ENCODE measurements at regions not wholly inside any gene's neighbourhood (a gene's known extent, or its start where the extent isn't known, plus 50 kb on each side); places are given as distances from the start of the nearest gene placed in this dataset.
"Not testable (repeated sequence)": the region's sequence is repeated elsewhere in the genome, so short reads cannot be mapped to it uniquely, and the experiment has no call there.

GRCh38 chr7:51839130-51839529 lies 522.5 kb upstream of the COBL start:
- H3K27me3 ChIP-seq (ENCODE audit: low read depth, low read length); H3K9me3 ChIP-seq (ENCODE audit: control insufficient read depth in 1 of 2, low read length in 2 of 2); H3K4me1 ChIP-seq (ENCODE audit: control insufficient read depth in 1 of 2, insufficient read depth in 2 of 2, low read length in 2 of 2); H3K36me3 ChIP-seq (ENCODE audit: control insufficient read depth in 1 of 2, insufficient read depth in 2 of 2, low read length in 2 of 2); H3K4me3 ChIP-seq (ENCODE audit: low read depth in 1 of 2, low read length in 2 of 2); H3K27ac ChIP-seq (ENCODE audit: low read length): not testable (repeated sequence)

- Histone ChIP-seq H3K27ac (ENCODE audit: low read length) (no peak overlapping the region), H3K4me1 (ENCODE audit: control insufficient read depth in 1 of 2, insufficient read depth in 2 of 2, low read length in 2 of 2) (no peaks in the 10 kb centered on the region), H3K4me3 (ENCODE audit: low read depth in 1 of 2, low read length in 2 of 2) (no peak overlapping the region), H3K9me3 (ENCODE audit: control insufficient read depth in 1 of 2, low read length in 2 of 2) (no peaks in the 10 kb centered on the region), H3K27me3 (ENCODE audit: low read depth, low read length) (no peaks in the 10 kb centered on the region), H3K36me3 (ENCODE audit: control insufficient read depth in 1 of 2, insufficient read depth in 2 of 2, low read length in 2 of 2) (no peaks in the 10 kb centered on the region)
These were observed 511.0 kb upstream of the COBL start for GRCh38 chr7:51827631-51828030.

- no peaks in the 10 kb centered on the region for H3K27me3 ChIP-seq (ENCODE audit: low read depth, low read length)
- H3K4me1 ChIP-seq (ENCODE audit: control insufficient read depth in 1 of 2, insufficient read depth in 2 of 2, low read length in 2 of 2): no peaks in the 10 kb centered on the region
- no peaks in the 10 kb centered on the region for H3K9me3 ChIP-seq (ENCODE audit: control insufficient read depth in 1 of 2, low read length in 2 of 2)
- no peaks in the 10 kb centered on the region for H3K36me3 ChIP-seq (ENCODE audit: control insufficient read depth in 1 of 2, insufficient read depth in 2 of 2, low read length in 2 of 2)
- H3K4me3 ChIP-seq (ENCODE audit: low read depth in 1 of 2, low read length in 2 of 2): no peak overlapping the region
- no peak overlapping the region for H3K27ac ChIP-seq (ENCODE audit: low read length)
These were observed 507.4 kb upstream of the COBL start for GRCh38 chr7:51824050-51824449.

GRCh38 chr7:51823437-51823836 lies 506.8 kb upstream of the COBL start:
- Histone ChIP-seq H3K36me3 (ENCODE audit: control insufficient read depth in 1 of 2, insufficient read depth in 2 of 2, low read length in 2 of 2) (no peaks in the 10 kb centered on the region), H3K27me3 (ENCODE audit: low read depth, low read length) (no peaks in the 10 kb centered on the region), H3K27ac (ENCODE audit: low read length) (no peak overlapping the region), H3K4me3 (ENCODE audit: low read depth in 1 of 2, low read length in 2 of 2) (no peak overlapping the region), H3K4me1 (ENCODE audit: control insufficient read depth in 1 of 2, insufficient read depth in 2 of 2, low read length in 2 of 2) (no peaks in the 10 kb centered on the region), H3K9me3 (ENCODE audit: control insufficient read depth in 1 of 2, low read length in 2 of 2) (no peaks in the 10 kb centered on the region)

- H3K27ac ChIP-seq (ENCODE audit: low read length): no peak overlapping the region
- peaks cover 0 to 2% of the 10 kb centered on the region in 2 donors for H3K9me3 ChIP-seq (ENCODE audit: control insufficient read depth in 1 of 2, low read length in 2 of 2)
- H3K4me1 ChIP-seq (ENCODE audit: control insufficient read depth in 1 of 2, insufficient read depth in 2 of 2, low read length in 2 of 2): no peaks in the 10 kb centered on the region
- no peaks in the 10 kb centered on the region for H3K36me3 ChIP-seq (ENCODE audit: control insufficient read depth in 1 of 2, insufficient read depth in 2 of 2, low read length in 2 of 2)
- no peak overlapping the region for H3K4me3 ChIP-seq (ENCODE audit: low read depth in 1 of 2, low read length in 2 of 2)
- no peaks in the 10 kb centered on the region for H3K27me3 ChIP-seq (ENCODE audit: low read depth, low read length)
These were observed 501.2 kb upstream of the COBL start for GRCh38 chr7:51817694-51818225.

- not testable (repeated sequence) for H3K27me3 ChIP-seq (ENCODE audit: low read depth, low read length); H3K9me3 ChIP-seq (ENCODE audit: control insufficient read depth in 1 of 2, low read length in 2 of 2); H3K4me1 ChIP-seq (ENCODE audit: control insufficient read depth in 1 of 2, insufficient read depth in 2 of 2, low read length in 2 of 2); H3K27ac ChIP-seq (ENCODE audit: low read length); H3K4me3 ChIP-seq (ENCODE audit: low read depth in 1 of 2, low read length in 2 of 2); H3K36me3 ChIP-seq (ENCODE audit: control insufficient read depth in 1 of 2, insufficient read depth in 2 of 2, low read length in 2 of 2)
These were observed 489.3 kb upstream of the COBL start for GRCh38 chr7:51805783-51806431.

GRCh38 chr7:51802718-51803117 lies 486.1 kb upstream of the COBL start:
- H3K27me3 ChIP-seq (ENCODE audit: low read depth, low read length): no peaks in the 10 kb centered on the region

GRCh38 chr7:51797371-51797770 lies 480.8 kb upstream of the COBL start:
- Histone ChIP-seq H3K9me3 (ENCODE audit: control insufficient read depth in 1 of 2, low read length in 2 of 2) (no peaks in the 10 kb centered on the region), H3K4me3 (ENCODE audit: low read depth in 1 of 2, low read length in 2 of 2) (no peak overlapping the region), H3K36me3 (ENCODE audit: control insufficient read depth in 1 of 2, insufficient read depth in 2 of 2, low read length in 2 of 2) (no peaks in the 10 kb centered on the region), H3K27ac (ENCODE audit: low read length) (no peak overlapping the region), H3K4me1 (ENCODE audit: control insufficient read depth in 1 of 2, insufficient read depth in 2 of 2, low read length in 2 of 2) (no peaks in the 10 kb centered on the region), H3K27me3 (ENCODE audit: low read depth, low read length) (no peaks in the 10 kb centered on the region)

More at GRCh38 chr7:51802718-51803117, 486.1 kb upstream of the COBL start:
- H3K4me3 ChIP-seq (ENCODE audit: low read depth in 1 of 2, low read length in 2 of 2): no peak overlapping the region
- H3K4me1 ChIP-seq (ENCODE audit: control insufficient read depth in 1 of 2, insufficient read depth in 2 of 2, low read length in 2 of 2): no peaks in the 10 kb centered on the region
- H3K27ac ChIP-seq (ENCODE audit: low read length): no peak overlapping the region
- H3K9me3 ChIP-seq (ENCODE audit: control insufficient read depth in 1 of 2, low read length in 2 of 2): no peaks in the 10 kb centered on the region
- H3K36me3 ChIP-seq (ENCODE audit: control insufficient read depth in 1 of 2, insufficient read depth in 2 of 2, low read length in 2 of 2): no peaks in the 10 kb centered on the region

- H3K36me3 ChIP-seq (ENCODE audit: control insufficient read depth in 1 of 2, insufficient read depth in 2 of 2, low read length in 2 of 2): no peaks in the 10 kb centered on the region
These were observed 476.2 kb upstream of the COBL start for GRCh38 chr7:51792796-51793195.

GRCh38 chr7:51789489-51789888 lies 472.9 kb upstream of the COBL start:
- H3K4me3 ChIP-seq (ENCODE audit: low read depth in 1 of 2, low read length in 2 of 2): no peak overlapping the region
- H3K9me3 ChIP-seq (ENCODE audit: control insufficient read depth in 1 of 2, low read length in 2 of 2): no peaks in the 10 kb centered on the region
- H3K27ac ChIP-seq (ENCODE audit: low read length): no peak overlapping the region
- H3K27me3 ChIP-seq (ENCODE audit: low read depth, low read length): no peaks in the 10 kb centered on the region
- H3K36me3 ChIP-seq (ENCODE audit: control insufficient read depth in 1 of 2, insufficient read depth in 2 of 2, low read length in 2 of 2): no peaks in the 10 kb centered on the region
- H3K4me1 ChIP-seq (ENCODE audit: control insufficient read depth in 1 of 2, insufficient read depth in 2 of 2, low read length in 2 of 2): no peaks in the 10 kb centered on the region

More at GRCh38 chr7:51792796-51793195, 476.2 kb upstream of the COBL start:
- Histone ChIP-seq H3K27ac (ENCODE audit: low read length) (no peak overlapping the region), H3K4me1 (ENCODE audit: control insufficient read depth in 1 of 2, insufficient read depth in 2 of 2, low read length in 2 of 2) (no peaks in the 10 kb centered on the region), H3K27me3 (ENCODE audit: low read depth, low read length) (no peaks in the 10 kb centered on the region), H3K9me3 (ENCODE audit: control insufficient read depth in 1 of 2, low read length in 2 of 2) (no peaks in the 10 kb centered on the region), H3K4me3 (ENCODE audit: low read depth in 1 of 2, low read length in 2 of 2) (no peak overlapping the region)

- Histone ChIP-seq H3K9me3 (ENCODE audit: control insufficient read depth in 1 of 2, low read length in 2 of 2) (no peaks in the 10 kb centered on the region), H3K4me3 (ENCODE audit: low read depth in 1 of 2, low read length in 2 of 2) (no peak overlapping the region), H3K27me3 (ENCODE audit: low read depth, low read length) (no peaks in the 10 kb centered on the region), H3K36me3 (ENCODE audit: control insufficient read depth in 1 of 2, insufficient read depth in 2 of 2, low read length in 2 of 2) (no peaks in the 10 kb centered on the region), H3K27ac (ENCODE audit: low read length) (no peak overlapping the region), H3K4me1 (ENCODE audit: control insufficient read depth in 1 of 2, insufficient read depth in 2 of 2, low read length in 2 of 2) (no peaks in the 10 kb centered on the region)
These were observed 469.7 kb upstream of the COBL start for GRCh38 chr7:51786284-51786683.

GRCh38 chr7:51785876-51786275 lies 469.3 kb upstream of the COBL start:
- H3K4me3 ChIP-seq (ENCODE audit: low read depth in 1 of 2, low read length in 2 of 2): no peak overlapping the region
- no peaks in the 10 kb centered on the region for H3K27me3 ChIP-seq (ENCODE audit: low read depth, low read length)
- no peaks in the 10 kb centered on the region for H3K9me3 ChIP-seq (ENCODE audit: control insufficient read depth in 1 of 2, low read length in 2 of 2)
- no peak overlapping the region for H3K27ac ChIP-seq (ENCODE audit: low read length)
- no peaks in the 10 kb centered on the region for H3K4me1 ChIP-seq (ENCODE audit: control insufficient read depth in 1 of 2, insufficient read depth in 2 of 2, low read length in 2 of 2)
- H3K36me3 ChIP-seq (ENCODE audit: control insufficient read depth in 1 of 2, insufficient read depth in 2 of 2, low read length in 2 of 2): no peaks in the 10 kb centered on the region

All from muscle layer of duodenum (tissue), 2 donors.